LNCaP clone FGC (cell line): ENCODE measurements at regions not wholly inside any gene's neighbourhood (a gene's known extent, or its start where the extent isn't known, plus 50 kb on each side); places are given as distances from the start of the nearest gene placed in this dataset.

ENCODE experiments used
- DNase-seq: peaks from one replicate; pipeline ENCODE4 v3.0.0-alpha.2; 2011; ENCODE audit warnings: low read depth
- H3K4me3 ChIP-seq: 2 replicates; pipeline ENCODE4 v1.5.1; 2011; ENCODE audit warnings: mild to moderate bottlenecking, low read depth, low read length, control low read depth
- CTCF ChIP-seq: IDR thresholded peaks from 2 replicates; pipeline ENCODE4 v1.5.1; 2012; ENCODE audit warnings: mild to moderate bottlenecking; ENCODE audit not compliant: control insufficient read depth, insufficient read depth; ENCODE audit errors: extremely low read depth

GRCh38 chr6:14207448-14207847 lies 89.9 kb downstream of the CD83 start:
- no peak overlapping the region for H3K4me3 ChIP-seq
- DNase-seq = no peak
- no peak for TF ChIP-seq CTCF

GRCh38 chr6:14209000-14209399 lies 91.4 kb downstream of the CD83 start:
- no peak overlapping the region for H3K4me3 ChIP-seq
- TF ChIP-seq CTCF = no peak
- DNase-seq = no peak

- DNase-seq = no peak
- TF ChIP-seq CTCF = no peak
- peak overlapping the region; percentile 77 for H3K4me3 ChIP-seq
These were observed 92.5 kb downstream of the CD83 start for GRCh38 chr6:14210077-14210476.

- peak; percentile 69 for DNase-seq
- peak overlapping the region; percentile 77 for H3K4me3 ChIP-seq
- TF ChIP-seq CTCF = peak; percentile 96
These were observed 93.3 kb downstream of the CD83 start for GRCh38 chr6:14210663-14211561.

- no peak for TF ChIP-seq CTCF
- peak overlapping the region; percentile 48 for H3K4me3 ChIP-seq
- DNase-seq = no peak
These were observed 94.0 kb downstream of the CD83 start for GRCh38 chr6:14211562-14211942.

- no peak for DNase-seq
- no peak for TF ChIP-seq CTCF
- H3K4me3 ChIP-seq = no peak overlapping the region
These were observed 94.4 kb downstream of the CD83 start for GRCh38 chr6:14212020-14212419.

GRCh38 chr6:14212632-14213031 lies 95.1 kb downstream of the CD83 start:
- no peak overlapping the region for H3K4me3 ChIP-seq
- TF ChIP-seq CTCF = no peak
- no peak for DNase-seq
